Astrocyte of the cerebellum (primary cell): ENCODE measurements at regions not wholly inside any gene's neighbourhood (a gene's known extent, or its start where the extent isn't known, plus 50 kb on each side); places are given as distances from the start of the nearest gene placed in this dataset.
"Not testable (repeated sequence)": the region's sequence is repeated elsewhere in the genome, so short reads cannot be mapped to it uniquely, and the experiment has no call there.

Source experiments
- DNase-seq: peaks from one replicate; pipeline ENCODE4 v3.0.0-alpha.2; 2011; ENCODE audit warnings: low read depth
- H3K4me3 ChIP-seq: 2 replicates; pipeline ENCODE4 v1.5.1; 2011; ENCODE audit warnings: mild to moderate bottlenecking, low read depth, low read length, moderate library complexity
- CTCF ChIP-seq: IDR thresholded peaks from 2 replicates; pipeline ENCODE4 v1.5.1; 2012; ENCODE audit warnings: low read length, low read depth, moderate library complexity, mild to moderate bottlenecking; ENCODE audit errors: missing control alignments
- in situ Hi-C: cut with HindIII; loops from 2 replicates; pipeline ENCODE4 v1.10.0; 2017; ENCODE audit warnings: low sequenced_read_pairs

GRCh38 chr3:40886660-40887425, 312.5 kb upstream of the CTNNB1 start:
- TF ChIP-seq CTCF, result no peak
- in situ Hi-C loops, result no loop called here

GRCh38 chr3:40891186-40891585, 308.1 kb upstream of the CTNNB1 start:
- DNase-seq, result no peak
- H3K4me3 ChIP-seq, result no peak overlapping the region
- in situ Hi-C loops, result no loop called here
- no peak for TF ChIP-seq CTCF

More at GRCh38 chr3:40886660-40887425, 312.5 kb upstream of the CTNNB1 start:
- H3K4me3 ChIP-seq, result no peak overlapping the region
- DNase-seq, result no peak

- in situ Hi-C loops, result no loop called here
- DNase-seq, result no peak
- TF ChIP-seq CTCF, result no peak
Observed at GRCh38 chr3:40895109-40895508, 304.2 kb upstream of the CTNNB1 start.

GRCh38 chr3:40899286-40899712, 300.0 kb upstream of the CTNNB1 start:
- no peak overlapping the region for H3K4me3 ChIP-seq
- TF ChIP-seq CTCF, result no peak
- no peak for DNase-seq
- in situ Hi-C loops, result no loop called here

More at GRCh38 chr3:40895109-40895508, 304.2 kb upstream of the CTNNB1 start:
- no peak overlapping the region for H3K4me3 ChIP-seq

GRCh38 chr3:40901298-40901697, 298.0 kb upstream of the CTNNB1 start:
- no peak overlapping the region for H3K4me3 ChIP-seq
- in situ Hi-C loops, result no loop called here
- no peak for TF ChIP-seq CTCF
- DNase-seq, result no peak

GRCh38 chr3:40901796-40902195, 297.5 kb upstream of the CTNNB1 start:
- no peak for TF ChIP-seq CTCF
- in situ Hi-C loops, result no loop called here
- no peak for DNase-seq
- no peak overlapping the region for H3K4me3 ChIP-seq

GRCh38 chr3:40907907-40908465, 291.3 kb upstream of the CTNNB1 start:
- in situ Hi-C loops, H3K4me3 ChIP-seq, DNase-seq: not testable (repeated sequence)
